HG03469 (cell line): ENCODE measurements at regions not wholly inside any gene's neighbourhood (a gene's known extent, or its start where the extent isn't known, plus 50 kb on each side); places are given as distances from the start of the nearest gene placed in this dataset.

Source experiments
- ATAC-seq: cut with Tn5 transposase; IDR thresholded peaks from one replicate; pipeline ENCODE4 v1.9.1; 2021; ENCODE audit warnings: mild to moderate bottlenecking, moderate library complexity, moderate number of reproducible peaks; ENCODE audit not compliant: unreplicated experiment

- ATAC-seq, result no peak
These were observed 56.0 kb downstream of the PLK2 start for GRCh38 chr5:58403822-58404433.

- ATAC-seq, result no peak
These were observed 58.2 kb downstream of the PLK2 start for GRCh38 chr5:58401701-58402100.

- ATAC-seq, result no peak
These were observed 59.1 kb downstream of the PLK2 start for GRCh38 chr5:58400737-58401136.

GRCh38 chr5:58399951-58400350 is 59.9 kb downstream of the PLK2 start:
- ATAC-seq, result no peak

GRCh38 chr5:58394339-58394738 is 65.5 kb downstream of the PLK2 start:
- ATAC-seq, result no peak

GRCh38 chr5:58393716-58394115 is 66.2 kb downstream of the PLK2 start:
- no peak for ATAC-seq

- no peak for ATAC-seq
These were observed 67.4 kb downstream of the PLK2 start for GRCh38 chr5:58392496-58392895.

GRCh38 chr5:58383448-58383847 is 76.4 kb downstream of the PLK2 start:
- no peak for ATAC-seq

- no peak for ATAC-seq
These were observed 77.8 kb downstream of the PLK2 start for GRCh38 chr5:58382131-58382534.

GRCh38 chr5:58381566-58381965 is 78.3 kb downstream of the PLK2 start:
- ATAC-seq, result no peak

- no peak for ATAC-seq
These were observed 79.2 kb downstream of the PLK2 start for GRCh38 chr5:58380655-58381054.

GRCh38 chr5:58378613-58379390 is 81.1 kb downstream of the PLK2 start:
- ATAC-seq, result no peak

- ATAC-seq, result no peak
These were observed 89.3 kb downstream of the PLK2 start for GRCh38 chr5:58370606-58371005.

GRCh38 chr5:58369513-58370190 is 90.2 kb downstream of the PLK2 start:
- ATAC-seq, result no peak

GRCh38 chr5:58366461-58366860 is 93.4 kb downstream of the PLK2 start:
- no peak for ATAC-seq

- no peak for ATAC-seq
These were observed 94.1 kb downstream of the PLK2 start for GRCh38 chr5:58365791-58366190.

- no peak for ATAC-seq
These were observed 96.2 kb downstream of the PLK2 start for GRCh38 chr5:58363461-58364249.

- ATAC-seq, result no peak
These were observed 97.8 kb downstream of the PLK2 start for GRCh38 chr5:58362135-58362534.

GRCh38 chr5:58360794-58361193 is 99.1 kb downstream of the PLK2 start:
- no peak for ATAC-seq

- ATAC-seq, result no peak
These were observed 99.9 kb downstream of the PLK2 start for GRCh38 chr5:58359981-58360380.

- ATAC-seq, result no peak
These were observed 101.2 kb downstream of the PLK2 start for GRCh38 chr5:58358501-58359178.
